Spinal cord (tissue), 9 donors: ENCODE measurements at regions not wholly inside any gene's neighbourhood (a gene's known extent, or its start where the extent isn't known, plus 50 kb on each side); places are given as distances from the start of the nearest gene placed in this dataset.
"Not testable (repeated sequence)": the region's sequence is repeated elsewhere in the genome, so short reads cannot be mapped to it uniquely, and the experiment has no call there.

Experiments
- DNase-seq, 6 donors: peaks; one replicate each; pipeline versions ENCODE4 v3.0.0 to v3.0.0-alpha.2; 2013 to 2015; ENCODE audit warnings: low spot score in 6 of 6, low read depth in 4 of 6
- H3K27ac ChIP-seq: one replicate; pipeline ENCODE4 v1.5.1; 2013; ENCODE audit warnings: low read depth, low read length, control low read depth
- H3K27me3 ChIP-seq: one replicate; pipeline ENCODE4 v1.6.1; 2013; ENCODE audit warnings: low read length; ENCODE audit not compliant: control insufficient read depth, insufficient read depth
- H3K36me3 ChIP-seq: one replicate; pipeline ENCODE4 v1.6.1; 2013; ENCODE audit warnings: low read length; ENCODE audit not compliant: control insufficient read depth, insufficient read depth
- H3K4me1 ChIP-seq: one replicate; pipeline ENCODE4 v1.6.1; 2013; ENCODE audit warnings: low read length; ENCODE audit not compliant: control insufficient read depth, insufficient read depth
- H3K4me3 ChIP-seq: one replicate; pipeline ENCODE4 v1.5.1; 2013; ENCODE audit warnings: low read depth, low read length, control low read depth
- H3K9me3 ChIP-seq: one replicate; pipeline ENCODE4 v1.6.1; 2013; ENCODE audit warnings: low read length; ENCODE audit not compliant: control insufficient read depth, insufficient read depth
- WGBS: methylation state at CpG from one replicate; pipeline ENCODE4 v1.1.5; 2013; ENCODE audit warnings: missing lambda C conversion rate; ENCODE audit not compliant: insufficient coverage; 5-methylcytosine and 5-hydroxymethylcytosine counted together
- donor health status: healthy.

DNA sequence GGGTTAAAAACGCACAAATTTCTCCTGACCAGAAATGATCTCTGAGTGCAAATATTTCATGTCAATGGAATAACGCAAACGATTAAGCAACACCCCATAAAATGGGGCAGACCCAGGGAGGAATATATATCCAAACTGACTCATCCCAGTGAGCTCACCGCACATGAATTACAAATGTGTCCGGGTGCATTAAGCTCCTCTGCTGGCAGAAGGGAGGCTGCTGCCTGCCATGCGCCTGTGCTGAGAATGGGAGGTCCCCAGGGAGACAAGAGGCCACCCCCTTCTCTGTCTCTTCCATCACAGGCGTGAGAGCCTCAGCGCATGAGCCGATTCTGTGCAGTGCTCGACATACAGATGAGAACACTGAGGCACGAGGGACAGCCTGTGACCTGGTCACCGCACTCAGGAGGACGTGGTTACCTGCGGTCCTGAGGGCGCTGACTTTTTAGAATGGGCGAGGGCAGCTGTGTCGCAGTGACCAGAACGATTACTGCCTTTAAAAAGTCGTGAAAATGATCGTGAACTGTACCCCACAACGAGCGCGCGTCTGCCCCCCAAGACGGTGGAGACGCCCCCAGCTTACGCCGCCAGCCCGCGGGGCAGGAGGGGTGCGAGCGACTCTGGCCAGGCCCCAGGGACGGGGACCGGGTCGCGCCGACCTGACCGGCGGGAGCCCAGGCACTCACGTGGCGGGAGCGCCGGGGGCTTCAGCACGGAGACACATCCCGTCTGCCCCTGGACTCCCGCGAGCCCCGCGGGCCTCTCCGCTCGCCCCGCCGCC lies 188.5 kb downstream of the ADRA2C start:
- under 1% methylated on average over 49 of the region's 53 CpGs for WGBS
- H3K27me3 ChIP-seq, H3K4me1 ChIP-seq, H3K36me3 ChIP-seq, H3K9me3 ChIP-seq, H3K27ac ChIP-seq: not testable (repeated sequence)
- peak in 2 of 6 donors; percentile 66 to 87 for DNase-seq
- peak overlapping the region; percentile 38 for H3K4me3 ChIP-seq

GRCh38 chr4:3955321-3956164 lies 189.4 kb downstream of the ADRA2C start:
- not testable (repeated sequence) for H3K9me3 ChIP-seq, H3K36me3 ChIP-seq, H3K27me3 ChIP-seq, H3K4me1 ChIP-seq
- under 1% methylated on average over 60 of the region's 60 CpGs for WGBS
- peak; percentile 84 to 98 (median 88) for DNase-seq
- Histone ChIP-seq H3K27ac (peak overlapping the region; percentile 73), H3K4me3 (peak overlapping the region; percentile 62)

DNA sequence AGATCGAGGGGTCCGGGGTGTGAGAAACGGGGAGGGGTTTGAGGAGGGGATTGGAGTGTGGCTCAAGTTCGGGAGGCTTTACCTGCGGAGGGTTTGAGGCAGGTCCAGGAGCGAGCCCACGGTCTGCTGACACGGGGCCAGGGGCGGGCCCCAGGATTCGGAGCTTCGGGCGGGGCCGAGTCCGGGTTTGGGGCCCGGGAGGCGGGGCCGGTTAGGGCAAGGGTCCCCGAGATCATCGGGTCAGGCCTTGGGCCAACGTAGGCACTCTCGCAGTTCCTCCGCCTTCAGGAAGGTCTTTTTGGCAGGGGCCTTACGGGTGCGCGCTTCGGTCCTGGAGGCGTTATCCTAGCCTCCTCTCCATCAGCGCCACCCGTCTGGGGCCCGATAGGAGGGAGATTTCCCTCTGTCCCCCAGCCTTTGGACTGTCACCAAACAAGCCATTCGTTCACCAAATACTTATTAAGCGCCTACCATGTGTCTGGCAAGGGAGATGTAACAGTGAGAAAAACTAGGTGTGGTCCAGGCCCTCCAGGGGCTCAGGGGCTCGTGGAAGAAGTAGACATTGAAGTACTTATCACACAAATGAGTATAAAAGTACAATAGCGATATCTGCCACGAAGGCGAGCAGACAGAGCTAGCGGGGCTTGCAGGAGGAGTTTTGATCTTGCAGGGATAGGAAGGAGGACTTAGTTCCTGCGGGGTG lies 190.1 kb downstream of the ADRA2C start:
- not testable (repeated sequence) for H3K27me3 ChIP-seq, DNase-seq, H3K9me3 ChIP-seq, H3K36me3 ChIP-seq, H3K4me1 ChIP-seq
- 0% methylated on average over 22 of the region's 38 CpGs for WGBS
- Histone ChIP-seq H3K27ac (peak overlapping the region; percentile 64), H3K4me3 (peak overlapping the region; percentile 62)

DNA sequence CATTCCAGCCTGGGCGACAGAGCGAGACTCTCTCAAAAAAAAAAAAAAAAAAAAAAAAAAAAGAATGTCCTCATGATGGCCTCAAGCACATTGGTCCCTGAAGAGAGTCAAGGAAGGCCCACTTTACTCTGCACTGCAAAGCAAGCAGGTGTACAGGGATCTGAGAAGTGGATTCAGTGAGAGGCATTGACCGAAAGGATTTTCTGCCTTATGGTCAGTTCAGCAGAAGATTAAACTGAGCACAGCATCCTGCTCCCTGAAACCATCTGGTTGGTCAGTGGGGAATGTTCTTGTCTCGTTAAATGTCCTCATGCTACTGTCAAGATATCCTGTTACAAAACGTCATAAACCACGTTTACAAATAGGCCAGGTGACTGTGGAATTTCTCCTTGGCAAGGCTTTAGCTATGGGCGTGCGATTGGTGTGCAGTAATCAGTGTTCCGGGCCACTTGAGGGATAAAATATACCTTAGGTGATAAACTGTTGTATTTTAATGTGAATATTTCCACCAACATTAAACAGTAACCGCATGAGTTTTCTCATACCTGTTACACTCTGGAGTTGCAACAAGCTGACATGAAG lies 195.0 kb downstream of the ADRA2C start:
- not testable (repeated sequence) for H3K4me3 ChIP-seq, H3K9me3 ChIP-seq, H3K27ac ChIP-seq, DNase-seq, H3K4me1 ChIP-seq, H3K36me3 ChIP-seq, H3K27me3 ChIP-seq
- WGBS: no CpG with 5 or more reads among the region's 10 CpGs

DNA sequence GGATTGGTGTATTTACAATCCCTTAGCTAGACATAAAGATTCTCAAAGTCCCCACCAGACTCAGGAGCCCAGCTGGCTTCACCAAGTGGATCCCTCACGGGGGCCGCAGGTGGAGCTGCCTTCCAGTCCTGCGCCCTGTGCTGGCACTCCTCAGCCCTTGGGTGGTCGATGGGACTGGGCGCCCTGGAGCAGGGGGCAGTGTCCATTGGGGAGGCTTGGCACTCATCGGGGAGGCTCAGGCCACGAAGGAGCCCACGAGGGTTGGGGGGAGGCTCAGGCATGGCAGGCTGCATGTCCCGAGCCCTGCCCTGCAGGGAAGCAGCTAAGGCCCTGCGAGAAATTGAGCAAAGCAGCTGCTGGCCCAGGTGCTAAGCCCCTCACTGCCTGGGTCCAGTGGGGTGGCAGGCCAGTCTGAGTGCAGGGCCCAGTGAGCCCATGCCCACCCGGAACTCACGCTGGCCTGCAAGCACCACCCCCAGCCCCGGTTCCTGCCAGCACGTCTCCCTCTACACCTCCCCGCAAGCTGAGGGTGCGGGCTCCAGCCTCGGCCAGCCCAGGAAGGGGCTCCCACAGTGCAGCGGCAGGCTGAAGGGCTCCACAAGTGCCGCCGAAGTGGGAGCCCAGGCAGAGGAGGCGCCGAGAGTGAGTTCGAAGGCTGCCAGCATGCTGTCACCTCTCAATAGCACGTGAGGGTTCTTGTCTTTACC lies 198.5 kb downstream of the ADRA2C start:
- not testable (repeated sequence) for H3K36me3 ChIP-seq, DNase-seq, H3K27me3 ChIP-seq, H3K4me3 ChIP-seq, H3K4me1 ChIP-seq, H3K27ac ChIP-seq, H3K9me3 ChIP-seq
- 87% methylated on average over 22 of the region's 24 CpGs for WGBS

DNA sequence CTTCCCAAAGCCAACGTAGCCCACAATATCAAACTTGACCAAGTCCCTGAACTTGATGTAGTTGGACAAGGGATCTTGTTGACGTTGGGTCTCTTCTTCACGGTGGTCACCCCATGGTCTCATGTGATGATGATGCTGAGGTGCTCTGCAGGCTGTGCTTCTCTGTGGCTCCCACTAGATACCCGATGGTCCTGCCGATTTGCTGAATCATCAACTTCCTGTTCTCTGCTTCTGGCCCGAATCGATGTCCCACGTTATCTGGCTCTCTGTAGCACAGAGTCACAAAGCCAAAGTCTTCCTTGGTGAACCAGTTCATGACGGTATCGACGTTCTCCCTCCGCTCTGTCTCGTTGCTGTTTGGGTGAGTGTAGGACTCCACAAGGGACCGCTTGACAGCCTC lies 201.0 kb downstream of the ADRA2C start:
- not testable (repeated sequence) for H3K4me3 ChIP-seq, DNase-seq, H3K27me3 ChIP-seq, H3K36me3 ChIP-seq, H3K9me3 ChIP-seq, H3K4me1 ChIP-seq, H3K27ac ChIP-seq
- 98% methylated on average over 7 of the region's 14 CpGs for WGBS

DNA sequence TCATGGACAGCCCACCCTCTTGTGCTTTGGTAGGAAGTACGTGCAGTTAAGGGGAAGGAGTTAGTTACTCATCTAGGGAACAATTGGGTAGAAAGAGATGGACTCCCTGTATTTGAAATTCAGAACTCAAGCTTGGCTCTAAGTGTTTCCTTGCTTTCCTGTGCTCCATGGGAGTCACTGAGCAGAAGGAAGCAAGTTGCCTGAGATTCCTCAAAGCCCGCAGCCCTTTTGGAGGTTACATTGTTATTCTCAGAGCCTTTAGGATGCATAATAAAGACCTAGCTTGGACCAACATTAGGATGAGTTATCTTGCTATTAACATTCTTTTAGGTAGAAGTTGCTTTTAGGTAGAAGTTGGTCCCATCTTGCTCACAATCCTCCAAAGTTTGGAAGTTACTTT lies 206.4 kb downstream of the ADRA2C start:
- H3K27me3 ChIP-seq, H3K9me3 ChIP-seq, DNase-seq, H3K4me1 ChIP-seq, H3K36me3 ChIP-seq, H3K4me3 ChIP-seq, H3K27ac ChIP-seq: not testable (repeated sequence)
- WGBS: 44% methylated on average over 1 of the region's 2 CpGs

- not testable (repeated sequence) for H3K36me3 ChIP-seq, H3K4me3 ChIP-seq, H3K27ac ChIP-seq, H3K27me3 ChIP-seq, H3K9me3 ChIP-seq, H3K4me1 ChIP-seq
- peak in 1 of 6 donors; percentile 63 for DNase-seq
- 49% methylated on average over 10 of the region's 18 CpGs for WGBS
Measured at GRCh38 chr4:3973581-3974200, 207.5 kb downstream of the ADRA2C start.
